ENCODE measurements at regions not wholly inside any gene's neighbourhood (a gene's known extent, or its start where the extent isn't known, plus 50 kb on each side); places are given as distances from the start of the nearest gene placed in this dataset.

- TF ChIP-seq SP1 (IDR thresholded peaks at IDR 0.05): no peak
- TF ChIP-seq FOXM1 (IDR thresholded peaks at IDR 0.05; ENCODE audit: borderline replicate concordance): no peak
- no peak for TF ChIP-seq ELF4 (IDR thresholded peaks at IDR 0.05)
- no peak for TF ChIP-seq SUZ12 (IDR thresholded peaks at IDR 0.05)
- TF ChIP-seq ZNF384 (IDR thresholded peaks at IDR 0.05): no peak
- no peak for TF ChIP-seq FOXK2 (IDR thresholded peaks at IDR 0.05)
- no peak for TF ChIP-seq TARDBP (IDR thresholded peaks at IDR 0.05)
- no peak for TF ChIP-seq HDGF (IDR thresholded peaks at IDR 0.05; ENCODE audit: borderline replicate concordance)
- TF ChIP-seq L3MBTL2 (conservative IDR thresholded peaks at IDR 0.05): no peak
These were observed 1598.9 kb upstream of the PIK3C3 start for GRCh38 chr18:40356168-40356567.

Data from HEK293T (cell line).